GM23338 (cell line): ENCODE measurements at regions not wholly inside any gene's neighbourhood (a gene's known extent, or its start where the extent isn't known, plus 50 kb on each side); places are given as distances from the start of the nearest gene placed in this dataset.

ENCODE experiments used
- ATAC-seq: fragments of 200-7000 bp; cut with Tn5 transposase; 3 replicates; pipeline ENCODE4 v1.9.1; 2020
- DNase-seq: peaks from one replicate; pipeline ENCODE4 v3.0.0-alpha.2; 2015; ENCODE audit warnings: low spot score
- H2AFZ ChIP-seq: fragments of 200-600 bp; sonication (generic); 2 replicates; pipeline ENCODE4 v1.8.0; 2016; ENCODE audit warnings: antibody characterized with exemption, mild to moderate bottlenecking, moderate library complexity
- H3F3A ChIP-seq: fragments of 200-600 bp; sonication (generic); replicated peaks from 2 replicates; pipeline ENCODE4 v1.8.0; 2017; ENCODE audit warnings: antibody characterized with exemption, mixed run types, low read depth
- H3K27ac ChIP-seq: fragments of 200-600 bp; sonication (generic); 2 replicates; pipeline ENCODE4 v1.6.1; 2016; ENCODE audit warnings: low read depth
- H3K27me3 ChIP-seq: fragments of 200-600 bp; sonication (generic); 2 replicates; pipeline ENCODE4 v1.8.0; 2016; ENCODE audit warnings: mild to moderate bottlenecking, mixed run types, moderate library complexity; ENCODE audit not compliant: insufficient read depth
- H3K36me3 ChIP-seq: fragments of 200-600 bp; sonication (generic); 2 replicates; pipeline ENCODE4 v1.8.0; 2016; ENCODE audit warnings: mild to moderate bottlenecking; ENCODE audit not compliant: insufficient read depth
- H3K4me1 ChIP-seq: fragments of 200-600 bp; sonication (generic); 2 replicates; pipeline ENCODE4 v1.8.0; 2016; ENCODE audit warnings: mild to moderate bottlenecking, moderate library complexity; ENCODE audit not compliant: insufficient read depth
- H3K4me2 ChIP-seq: fragments of 200-600 bp; sonication (generic); 2 replicates; pipeline ENCODE4 v1.7.1; 2017; ENCODE audit warnings: mixed run types
- H3K4me3 ChIP-seq: fragments of 200-600 bp; sonication (generic); 2 replicates; pipeline ENCODE4 v1.6.1; 2016; ENCODE audit warnings: mixed run types
- H3K79me2 ChIP-seq: fragments of 200-600 bp; sonication (generic); replicated peaks from 2 replicates; pipeline ENCODE4 v1.8.0; 2017; ENCODE audit warnings: mild to moderate bottlenecking; ENCODE audit not compliant: insufficient read depth
- H3K9me2 ChIP-seq: fragments of 200-600 bp; sonication (generic); 2 replicates; pipeline ENCODE4 v1.8.0; 2017; ENCODE audit not compliant: insufficient read depth
- H4K20me1 ChIP-seq: fragments of 200-600 bp; sonication (generic); replicated peaks from 2 replicates; pipeline ENCODE4 v1.8.0; 2017; ENCODE audit warnings: mild to moderate bottlenecking; ENCODE audit not compliant: insufficient read depth
- H3K27ac Mint-ChIP-seq: 2 replicates; pipeline ENCODE4 v1.8.0; 2020; ENCODE audit warnings: inconsistent platforms, mild to moderate bottlenecking, moderate library complexity, mixed read lengths
- H3K27me3 Mint-ChIP-seq: 3 replicates; pipeline ENCODE4 v1.8.0; 2022; ENCODE audit warnings: low read depth, mild to moderate bottlenecking, moderate library complexity, mixed read lengths, inconsistent platforms; ENCODE audit not compliant: insufficient read depth, poor library complexity
- H3K36me3 Mint-ChIP-seq: 3 replicates; pipeline ENCODE4 v1.8.0; 2021; ENCODE audit warnings: low read depth, mild to moderate bottlenecking, inconsistent platforms, moderate library complexity, mixed read lengths
- H3K4me1 Mint-ChIP-seq: 3 replicates; pipeline ENCODE4 v1.8.0; 2020; ENCODE audit warnings: mild to moderate bottlenecking, inconsistent platforms, mixed read lengths
- H3K4me3 Mint-ChIP-seq: 3 replicates; pipeline ENCODE4 v1.8.0; 2021; ENCODE audit warnings: moderate library complexity, mild to moderate bottlenecking, inconsistent platforms, mixed read lengths
- H3K9me3 Mint-ChIP-seq: 3 replicates; pipeline ENCODE4 v1.8.0; 2020; ENCODE audit warnings: moderate library complexity, mild to moderate bottlenecking, inconsistent platforms, mixed read lengths
- CREB1 ChIP-seq: fragments of 250-450 bp; sonication (Bioruptor Pico); IDR thresholded peaks from 2 replicates; pipeline ENCODE4 v1.5.0; 2020; ENCODE audit warnings: low read depth, mild to moderate bottlenecking, moderate library complexity
- EZH2phosphoT487 ChIP-seq: fragments of 200-600 bp; sonication (generic); IDR thresholded peaks from one replicate; pipeline ENCODE4 v1.8.1; 2018; ENCODE audit warnings: antibody characterized with exemption; ENCODE audit not compliant: unreplicated experiment
- JUNB ChIP-seq: IDR thresholded peaks from one replicate; pipeline ENCODE4 v1.6.1; 2016; ENCODE audit warnings: antibody characterized with exemption; ENCODE audit not compliant: unreplicated experiment
- STAT1 ChIP-seq: IDR thresholded peaks from one replicate; pipeline ENCODE4 v1.6.1; 2016; ENCODE audit warnings: antibody characterized with exemption; ENCODE audit not compliant: unreplicated experiment
- ZNF114 ChIP-seq: fragments of 250-450 bp; sonication (Bioruptor Pico); IDR thresholded peaks from 2 replicates; pipeline ENCODE4 v1.5.0; 2020; ENCODE audit warnings: mild to moderate bottlenecking, moderate library complexity
- ZNF331 ChIP-seq: fragments of 250-450 bp; sonication (Bioruptor Pico); IDR thresholded peaks from 2 replicates; pipeline ENCODE4 v1.5.0; 2020; ENCODE audit warnings: low read depth, mild to moderate bottlenecking, moderate library complexity
- TF ChIP-seq, protein P1 (sequence below): IDR thresholded peaks from 2 replicates; pipeline ENCODE4 v1.6.1; 2016; ENCODE audit warnings: antibody characterized with exemption
- TF ChIP-seq, protein P2 (sequence below), 2 experiments: fragments of 200-600 bp in 1 of 2; sonication (generic) in 1 of 2; conservative IDR thresholded peaks; 2 replicates each; pipeline versions ENCODE4 v1.5.1 to v1.6.1; 2016 to 2017; ENCODE audit warnings: antibody characterized with exemption in 2 of 2, low read depth in 2 of 2, mild to moderate bottlenecking in 2 of 2, moderate library complexity in 1 of 2
- TF ChIP-seq, protein P3 (sequence below): fragments of 250-450 bp; sonication (Bioruptor Pico); IDR thresholded peaks from 2 replicates; pipeline ENCODE4 v1.5.0; 2020; ENCODE audit warnings: mild to moderate bottlenecking, moderate library complexity

DNA sequence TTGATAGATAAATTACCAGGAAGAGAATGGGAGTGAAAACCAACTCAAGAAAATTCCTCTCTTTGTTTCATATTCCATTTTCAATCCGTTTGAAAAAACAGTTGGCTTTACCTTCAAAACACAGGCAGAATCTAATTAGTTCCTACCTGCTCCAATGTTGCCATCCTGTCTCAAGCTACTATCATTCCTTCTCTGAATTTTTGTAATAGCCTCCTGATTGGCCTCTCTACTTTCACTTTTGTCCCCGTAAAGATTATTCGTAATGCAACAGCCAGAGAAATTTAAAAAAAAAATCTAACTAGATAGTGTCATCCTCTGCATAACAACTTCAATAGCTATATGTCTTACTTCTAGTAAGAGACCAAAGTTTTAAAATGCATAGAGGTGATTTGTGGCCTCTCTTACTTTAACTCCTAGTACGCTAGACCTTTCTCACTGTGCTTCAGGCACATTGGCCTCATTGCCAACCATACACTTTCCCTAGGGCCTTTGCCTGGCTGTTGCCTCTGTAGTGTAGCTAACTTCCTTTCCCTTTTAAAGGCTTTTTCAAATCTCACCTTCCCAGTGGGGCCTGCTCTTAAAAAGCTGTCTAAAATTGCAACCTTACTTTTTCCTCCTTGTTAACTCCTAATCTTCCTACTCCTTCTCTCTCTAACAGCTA, 311.3 kb upstream of the GRIN3A start:
- no peaks in the 10 kb centered on the region for H3F3A ChIP-seq
- H3K36me3 Mint-ChIP-seq, result peaks cover 20% of the 10 kb centered on the region
- no peak overlapping the region for H3K4me3 ChIP-seq
- H3K4me1 ChIP-seq, result no peaks in the 10 kb centered on the region
- DNase-seq, result no peak
- H3K4me3 Mint-ChIP-seq, result no peak overlapping the region
- peaks cover 98% of the 10 kb centered on the region for H3K9me3 Mint-ChIP-seq
- ATAC-seq, result no peak
- no peaks in the 10 kb centered on the region for H3K79me2 ChIP-seq
- TF ChIP-seq, protein P1, sequence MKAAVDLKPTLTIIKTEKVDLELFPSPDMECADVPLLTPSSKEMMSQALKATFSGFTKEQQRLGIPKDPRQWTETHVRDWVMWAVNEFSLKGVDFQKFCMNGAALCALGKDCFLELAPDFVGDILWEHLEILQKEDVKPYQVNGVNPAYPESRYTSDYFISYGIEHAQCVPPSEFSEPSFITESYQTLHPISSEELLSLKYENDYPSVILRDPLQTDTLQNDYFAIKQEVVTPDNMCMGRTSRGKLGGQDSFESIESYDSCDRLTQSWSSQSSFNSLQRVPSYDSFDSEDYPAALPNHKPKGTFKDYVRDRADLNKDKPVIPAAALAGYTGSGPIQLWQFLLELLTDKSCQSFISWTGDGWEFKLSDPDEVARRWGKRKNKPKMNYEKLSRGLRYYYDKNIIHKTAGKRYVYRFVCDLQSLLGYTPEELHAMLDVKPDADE, result no peak
- TF ChIP-seq EZH2phosphoT487 (no peak), ZNF331 (no peak), STAT1 (no peak), JUNB (no peak)
- TF ChIP-seq, protein P2, sequence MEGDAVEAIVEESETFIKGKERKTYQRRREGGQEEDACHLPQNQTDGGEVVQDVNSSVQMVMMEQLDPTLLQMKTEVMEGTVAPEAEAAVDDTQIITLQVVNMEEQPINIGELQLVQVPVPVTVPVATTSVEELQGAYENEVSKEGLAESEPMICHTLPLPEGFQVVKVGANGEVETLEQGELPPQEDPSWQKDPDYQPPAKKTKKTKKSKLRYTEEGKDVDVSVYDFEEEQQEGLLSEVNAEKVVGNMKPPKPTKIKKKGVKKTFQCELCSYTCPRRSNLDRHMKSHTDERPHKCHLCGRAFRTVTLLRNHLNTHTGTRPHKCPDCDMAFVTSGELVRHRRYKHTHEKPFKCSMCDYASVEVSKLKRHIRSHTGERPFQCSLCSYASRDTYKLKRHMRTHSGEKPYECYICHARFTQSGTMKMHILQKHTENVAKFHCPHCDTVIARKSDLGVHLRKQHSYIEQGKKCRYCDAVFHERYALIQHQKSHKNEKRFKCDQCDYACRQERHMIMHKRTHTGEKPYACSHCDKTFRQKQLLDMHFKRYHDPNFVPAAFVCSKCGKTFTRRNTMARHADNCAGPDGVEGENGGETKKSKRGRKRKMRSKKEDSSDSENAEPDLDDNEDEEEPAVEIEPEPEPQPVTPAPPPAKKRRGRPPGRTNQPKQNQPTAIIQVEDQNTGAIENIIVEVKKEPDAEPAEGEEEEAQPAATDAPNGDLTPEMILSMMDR (conservative IDR thresholded peaks at IDR 0.05; ENCODE audit: low read depth in 2 of 2), result no peak
- H3K4me1 Mint-ChIP-seq, result no peaks in the 10 kb centered on the region
- H3K27me3 Mint-ChIP-seq, result no peaks in the 10 kb centered on the region
- no peaks in the 10 kb centered on the region for H4K20me1 ChIP-seq
- H3K27ac ChIP-seq, result no peak overlapping the region
- H3K4me2 ChIP-seq, result no peak overlapping the region
- 0 out of 2 replicates have a peak, but pooled peaks cover 6% of the 10 kb centered on the region for H3K36me3 ChIP-seq
- H3K27me3 ChIP-seq, result no peaks in the 10 kb centered on the region
- no peak overlapping the region for H2AFZ ChIP-seq
- no peak overlapping the region for H3K27ac Mint-ChIP-seq
- no peaks in the 10 kb centered on the region for H3K9me2 ChIP-seq

DNA sequence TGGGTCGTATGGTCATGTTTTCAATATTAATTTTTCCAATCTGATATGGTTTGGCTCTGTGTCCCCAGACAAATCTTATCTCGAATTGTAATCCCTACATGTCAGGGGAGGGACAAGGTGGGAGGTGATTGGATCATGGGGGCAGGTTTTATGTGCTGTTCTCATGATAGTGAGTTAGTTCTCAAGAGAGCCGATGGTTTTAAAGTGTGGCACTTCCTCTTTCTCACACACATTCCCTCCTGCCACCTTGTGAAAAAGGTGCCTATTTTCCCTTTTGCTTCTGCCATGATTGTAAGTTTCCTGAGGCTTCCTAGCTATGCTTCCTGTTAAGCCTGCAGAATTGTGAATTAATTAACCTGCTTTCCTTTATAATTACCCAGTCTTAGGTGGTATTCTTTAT, 309.1 kb upstream of the GRIN3A start:
- no peak for DNase-seq
- peaks cover 22% of the 10 kb centered on the region for H3K36me3 Mint-ChIP-seq
- Histone ChIP-seq H3K9me2 (no peaks in the 10 kb centered on the region), H3K79me2 (no peaks in the 10 kb centered on the region), H3K27me3 (no peaks in the 10 kb centered on the region), H3K4me3 (no peak overlapping the region), H3F3A (no peaks in the 10 kb centered on the region), H3K27ac (no peak overlapping the region), H4K20me1 (no peaks in the 10 kb centered on the region), H3K36me3 (no peaks in the 10 kb centered on the region), H2AFZ (no peak overlapping the region), H3K4me1 (no peaks in the 10 kb centered on the region), H3K4me2 (no peak overlapping the region)
- H3K4me3 Mint-ChIP-seq, result no peak overlapping the region
- H3K4me1 Mint-ChIP-seq, result no peaks in the 10 kb centered on the region
- ATAC-seq, result no peak
- no peaks in the 10 kb centered on the region for H3K27me3 Mint-ChIP-seq
- no peak overlapping the region for H3K27ac Mint-ChIP-seq
- H3K9me3 Mint-ChIP-seq, result peaks cover 92% of the 10 kb centered on the region
- TF ChIP-seq EZH2phosphoT487 (no peak), CREB1 (CRISPR knock-in tag) (no peak), STAT1 (no peak), JUNB (no peak), ZNF114 (CRISPR knock-in tag) (no peak)
- TF ChIP-seq, protein P1, result no peak
- TF ChIP-seq, protein P3, sequence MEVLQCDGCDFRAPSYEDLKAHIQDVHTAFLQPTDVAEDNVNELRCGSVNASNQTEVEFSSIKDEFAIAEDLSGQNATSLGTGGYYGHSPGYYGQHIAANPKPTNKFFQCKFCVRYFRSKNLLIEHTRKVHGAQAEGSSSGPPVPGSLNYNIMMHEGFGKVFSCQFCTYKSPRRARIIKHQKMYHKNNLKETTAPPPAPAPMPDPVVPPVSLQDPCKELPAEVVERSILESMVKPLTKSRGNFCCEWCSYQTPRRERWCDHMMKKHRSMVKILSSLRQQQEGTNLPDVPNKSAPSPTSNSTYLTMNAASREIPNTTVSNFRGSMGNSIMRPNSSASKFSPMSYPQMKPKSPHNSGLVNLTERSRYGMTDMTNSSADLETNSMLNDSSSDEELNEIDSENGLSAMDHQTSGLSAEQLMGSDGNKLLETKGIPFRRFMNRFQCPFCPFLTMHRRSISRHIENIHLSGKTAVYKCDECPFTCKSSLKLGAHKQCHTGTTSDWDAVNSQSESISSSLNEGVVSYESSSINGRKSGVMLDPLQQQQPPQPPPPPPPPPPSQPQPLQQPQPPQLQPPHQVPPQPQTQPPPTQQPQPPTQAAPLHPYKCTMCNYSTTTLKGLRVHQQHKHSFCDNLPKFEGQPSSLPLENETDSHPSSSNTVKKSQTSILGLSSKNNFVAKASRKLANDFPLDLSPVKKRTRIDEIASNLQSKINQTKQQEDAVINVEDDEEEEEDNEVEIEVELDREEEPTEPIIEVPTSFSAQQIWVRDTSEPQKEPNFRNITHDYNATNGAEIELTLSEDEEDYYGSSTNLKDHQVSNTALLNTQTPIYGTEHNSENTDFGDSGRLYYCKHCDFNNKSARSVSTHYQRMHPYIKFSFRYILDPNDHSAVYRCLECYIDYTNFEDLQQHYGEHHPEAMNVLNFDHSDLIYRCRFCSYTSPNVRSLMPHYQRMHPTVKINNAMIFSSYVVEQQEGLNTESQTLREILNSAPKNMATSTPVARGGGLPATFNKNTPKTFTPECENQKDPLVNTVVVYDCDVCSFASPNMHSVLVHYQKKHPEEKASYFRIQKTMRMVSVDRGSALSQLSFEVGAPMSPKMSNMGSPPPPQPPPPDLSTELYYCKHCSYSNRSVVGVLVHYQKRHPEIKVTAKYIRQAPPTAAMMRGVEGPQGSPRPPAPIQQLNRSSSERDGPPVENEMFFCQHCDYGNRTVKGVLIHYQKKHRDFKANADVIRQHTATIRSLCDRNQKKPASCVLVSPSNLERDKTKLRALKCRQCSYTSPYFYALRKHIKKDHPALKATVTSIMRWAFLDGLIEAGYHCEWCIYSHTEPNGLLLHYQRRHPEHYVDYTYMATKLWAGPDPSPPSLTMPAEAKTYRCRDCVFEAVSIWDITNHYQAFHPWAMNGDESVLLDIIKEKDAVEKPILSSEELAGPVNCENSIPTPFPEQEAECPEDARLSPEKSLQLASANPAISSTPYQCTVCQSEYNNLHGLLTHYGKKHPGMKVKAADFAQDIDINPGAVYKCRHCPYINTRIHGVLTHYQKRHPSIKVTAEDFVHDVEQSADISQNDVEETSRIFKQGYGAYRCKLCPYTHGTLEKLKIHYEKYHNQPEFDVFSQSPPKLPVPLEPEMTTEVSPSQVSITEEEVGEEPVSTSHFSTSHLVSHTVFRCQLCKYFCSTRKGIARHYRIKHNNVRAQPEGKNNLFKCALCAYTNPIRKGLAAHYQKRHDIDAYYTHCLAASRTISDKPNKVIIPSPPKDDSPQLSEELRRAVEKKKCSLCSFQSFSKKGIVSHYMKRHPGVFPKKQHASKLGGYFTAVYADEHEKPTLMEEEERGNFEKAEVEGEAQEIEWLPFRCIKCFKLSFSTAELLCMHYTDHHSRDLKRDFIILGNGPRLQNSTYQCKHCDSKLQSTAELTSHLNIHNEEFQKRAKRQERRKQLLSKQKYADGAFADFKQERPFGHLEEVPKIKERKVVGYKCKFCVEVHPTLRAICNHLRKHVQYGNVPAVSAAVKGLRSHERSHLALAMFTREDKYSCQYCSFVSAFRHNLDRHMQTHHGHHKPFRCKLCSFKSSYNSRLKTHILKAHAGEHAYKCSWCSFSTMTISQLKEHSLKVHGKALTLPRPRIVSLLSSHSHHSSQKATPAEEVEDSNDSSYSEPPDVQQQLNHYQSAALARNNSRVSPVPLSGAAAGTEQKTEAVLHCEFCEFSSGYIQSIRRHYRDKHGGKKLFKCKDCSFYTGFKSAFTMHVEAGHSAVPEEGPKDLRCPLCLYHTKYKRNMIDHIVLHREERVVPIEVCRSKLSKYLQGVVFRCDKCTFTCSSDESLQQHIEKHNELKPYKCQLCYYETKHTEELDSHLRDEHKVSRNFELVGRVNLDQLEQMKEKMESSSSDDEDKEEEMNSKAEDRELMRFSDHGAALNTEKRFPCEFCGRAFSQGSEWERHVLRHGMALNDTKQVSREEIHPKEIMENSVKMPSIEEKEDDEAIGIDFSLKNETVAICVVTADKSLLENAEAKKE (CRISPR knock-in tag), result no peak
